Middle frontal gyrus (tissue), 1 donor: ENCODE measurements at regions not wholly inside any gene's neighbourhood (a gene's known extent, or its start where the extent isn't known, plus 50 kb on each side); places are given as distances from the start of the nearest gene placed in this dataset.
"Not testable (repeated sequence)": the region's sequence is repeated elsewhere in the genome, so short reads cannot be mapped to it uniquely, and the experiment has no call there.

Source experiments
- DNase-seq: peaks from one replicate; pipeline ENCODE4 v3.0.0-alpha.2; 2015; ENCODE audit warnings: low spot score; ENCODE audit errors: extremely low spot score

GRCh38 chr3:102904629-102905028 lies 469.8 kb downstream of the ZPLD1 start:
- no peak for DNase-seq

GRCh38 chr3:102905811-102906210 lies 471.0 kb downstream of the ZPLD1 start:
- DNase-seq, result no peak

- DNase-seq, result no peak
These were observed 472.0 kb downstream of the ZPLD1 start for GRCh38 chr3:102906818-102907217.

- DNase-seq, result no peak
These were observed 475.1 kb downstream of the ZPLD1 start for GRCh38 chr3:102909904-102910303.

GRCh38 chr3:102916532-102916931 lies 481.7 kb downstream of the ZPLD1 start:
- no peak for DNase-seq

GRCh38 chr3:102926618-102927017 lies 491.8 kb downstream of the ZPLD1 start:
- no peak for DNase-seq

GRCh38 chr3:102933377-102933776 lies 498.6 kb downstream of the ZPLD1 start:
- no peak for DNase-seq

- no peak for DNase-seq
These were observed 501.8 kb downstream of the ZPLD1 start for GRCh38 chr3:102936511-102937045.

GRCh38 chr3:102941786-102942185 lies 507.0 kb downstream of the ZPLD1 start:
- no peak for DNase-seq

GRCh38 chr3:102946445-102946844 lies 511.6 kb downstream of the ZPLD1 start:
- not testable (repeated sequence) for DNase-seq

GRCh38 chr3:102972350-102972749 lies 537.5 kb downstream of the ZPLD1 start:
- DNase-seq, result no peak

GRCh38 chr3:102974333-102974732 lies 539.5 kb downstream of the ZPLD1 start:
- no peak for DNase-seq

- no peak for DNase-seq
These were observed 544.4 kb downstream of the ZPLD1 start for GRCh38 chr3:102979191-102979590.

- no peak for DNase-seq
These were observed 545.0 kb downstream of the ZPLD1 start for GRCh38 chr3:102979682-102980354.

- no peak for DNase-seq
These were observed 545.5 kb downstream of the ZPLD1 start for GRCh38 chr3:102980355-102980696.

GRCh38 chr3:103002425-103003176 lies 567.8 kb downstream of the ZPLD1 start:
- DNase-seq, result peak; percentile 22

GRCh38 chr3:103006526-103007183 lies 571.8 kb downstream of the ZPLD1 start:
- no peak for DNase-seq

GRCh38 chr3:103009609-103010008 lies 574.8 kb downstream of the ZPLD1 start:
- no peak for DNase-seq

- no peak for DNase-seq
These were observed 591.1 kb downstream of the ZPLD1 start for GRCh38 chr3:103025880-103026279.

GRCh38 chr3:103033841-103034240 lies 599.0 kb downstream of the ZPLD1 start:
- DNase-seq, result no peak

GRCh38 chr3:103047640-103048039 lies 612.8 kb downstream of the ZPLD1 start:
- no peak for DNase-seq

GRCh38 chr3:103048068-103048722 lies 613.4 kb downstream of the ZPLD1 start:
- DNase-seq, result no peak
